ENCODE measurements at regions not wholly inside any gene's neighbourhood (a gene's known extent, or its start where the extent isn't known, plus 50 kb on each side); places are given as distances from the start of the nearest gene placed in this dataset.
A peak's percentile ranks its signal among the peaks of the same experiment; 100 is the strongest.

DNA sequence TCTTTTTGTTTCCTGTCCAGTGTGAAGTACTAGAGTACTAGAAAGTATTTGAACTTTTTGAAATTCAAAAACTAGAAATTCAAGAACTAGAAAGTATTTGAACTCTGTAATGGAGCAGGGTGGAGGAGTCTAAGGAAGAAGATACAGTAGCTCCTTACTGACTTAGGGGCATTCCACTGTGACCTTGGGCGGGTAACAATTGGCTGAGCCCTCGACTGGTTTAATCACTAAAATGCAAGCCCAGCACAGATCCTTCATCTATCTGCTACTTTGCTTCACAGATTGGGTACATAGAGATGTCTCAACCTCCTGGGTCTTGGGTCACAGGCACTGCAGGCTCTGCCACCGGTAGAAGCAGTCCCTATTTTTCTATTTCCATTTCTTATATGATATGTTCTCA, 462.1 kb upstream of the AGTR1 start:
- no peak overlapping the region for H3K4ac ChIP-seq (ENCODE audit: low read depth, low read length)
- H3K36me3 ChIP-seq (ENCODE audit: control insufficient read depth in 1 of 2, insufficient read depth in 2 of 2, low read length in 2 of 2) = no peaks in the 10 kb centered on the region
- no peak overlapping the region for H2AK5ac ChIP-seq (ENCODE audit: low read length)
- no peak overlapping the region for H3K4me2 ChIP-seq (ENCODE audit: low read length)
- H3K27ac ChIP-seq (ENCODE audit: low read depth, low read length) = no peak overlapping the region
- no peak overlapping the region for H3K14ac ChIP-seq (ENCODE audit: low read length)
- no peaks in the 10 kb centered on the region for H3K79me1 ChIP-seq (ENCODE audit: low read length)
- H2BK12ac ChIP-seq (ENCODE audit: low read length) = no peak overlapping the region
- no peaks in the 10 kb centered on the region for H3K9me3 ChIP-seq (ENCODE audit: insufficient read depth, low read depth, low read length)
- no peak overlapping the region for H3K9ac ChIP-seq (ENCODE audit: low read length)
- H3K23ac ChIP-seq (ENCODE audit: low read length) = no peak overlapping the region
- H3K4me3 ChIP-seq (ENCODE audit: low read depth, low read length) = no peak overlapping the region
- no peak overlapping the region for H2BK5ac ChIP-seq (ENCODE audit: low read depth, low read length, poor library complexity)
- no CpG with 5 or more reads among the region's 3 CpGs for WGBS (ENCODE audit: extremely low coverage, insufficient coverage, insufficient read length)
- H4K8ac ChIP-seq (ENCODE audit: low read depth, low read length) = no peak overlapping the region
- no peak overlapping the region for H2BK120ac ChIP-seq (ENCODE audit: insufficient read depth, low read length, poor library complexity)
- H3K27me3 ChIP-seq (ENCODE audit: insufficient read depth, low read length) = no peaks in the 10 kb centered on the region
- H3K18ac ChIP-seq (ENCODE audit: low read length) = no peak overlapping the region
- peak in 1 of 2 donors; percentile 53 for DNase-seq
- H2AFZ ChIP-seq (ENCODE audit: insufficient read depth, low read length, poor library complexity) = no peak overlapping the region
- no peak overlapping the region for H4K91ac ChIP-seq (ENCODE audit: low read depth, low read length)
- H3K4me1 ChIP-seq (ENCODE audit: control insufficient read depth in 1 of 2, insufficient read depth in 2 of 2, low read length in 2 of 2) = no peaks in the 10 kb centered on the region
- no peak overlapping the region for H4K12ac ChIP-seq (ENCODE audit: low read depth, low read length)
- no peaks in the 10 kb centered on the region for H3K79me2 ChIP-seq (ENCODE audit: control insufficient read depth, insufficient read depth, low read length, poor library complexity)

DNA sequence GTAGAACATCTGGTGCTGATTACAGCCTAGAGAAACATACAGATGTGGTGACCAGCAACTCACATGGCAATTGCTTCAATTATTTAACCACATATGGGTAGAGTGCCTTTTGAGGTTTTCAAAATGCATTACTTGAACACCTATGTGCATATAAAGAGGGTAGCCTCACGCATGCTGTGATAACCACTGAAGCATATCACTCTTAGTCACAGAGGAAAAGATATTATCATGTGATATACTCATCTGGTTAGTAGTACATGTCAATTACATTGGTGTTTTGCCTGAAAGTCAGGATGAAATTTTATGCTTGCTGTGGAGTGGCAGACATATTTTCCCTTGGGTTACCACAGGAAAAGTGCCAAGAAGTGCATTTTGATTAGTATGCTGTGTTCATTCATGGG, 459.3 kb upstream of the AGTR1 start:
- H3K23ac ChIP-seq (ENCODE audit: low read length) = no peak overlapping the region
- no peak overlapping the region for H3K14ac ChIP-seq (ENCODE audit: low read length)
- no peak overlapping the region for H2BK5ac ChIP-seq (ENCODE audit: low read depth, low read length, poor library complexity)
- no peak overlapping the region for H4K8ac ChIP-seq (ENCODE audit: low read depth, low read length)
- no peak overlapping the region for H3K27ac ChIP-seq (ENCODE audit: low read depth, low read length)
- no peaks in the 10 kb centered on the region for H3K4me1 ChIP-seq (ENCODE audit: control insufficient read depth in 1 of 2, insufficient read depth in 2 of 2, low read length in 2 of 2)
- H3K18ac ChIP-seq (ENCODE audit: low read length) = no peak overlapping the region
- WGBS (ENCODE audit: extremely low coverage, insufficient coverage, insufficient read length) = no CpG with 5 or more reads among the region's 1 CpG
- H3K27me3 ChIP-seq (ENCODE audit: insufficient read depth, low read length) = no peaks in the 10 kb centered on the region
- H4K12ac ChIP-seq (ENCODE audit: low read depth, low read length) = no peak overlapping the region
- no peaks in the 10 kb centered on the region for H3K79me2 ChIP-seq (ENCODE audit: control insufficient read depth, insufficient read depth, low read length, poor library complexity)
- H2AFZ ChIP-seq (ENCODE audit: insufficient read depth, low read length, poor library complexity) = no peak overlapping the region
- H4K91ac ChIP-seq (ENCODE audit: low read depth, low read length) = no peak overlapping the region
- no peaks in the 10 kb centered on the region for H3K79me1 ChIP-seq (ENCODE audit: low read length)
- no peak overlapping the region for H3K4me2 ChIP-seq (ENCODE audit: low read length)
- no peak overlapping the region for H2BK12ac ChIP-seq (ENCODE audit: low read length)
- no peak overlapping the region for H3K9ac ChIP-seq (ENCODE audit: low read length)
- no peaks in the 10 kb centered on the region for H3K36me3 ChIP-seq (ENCODE audit: control insufficient read depth in 1 of 2, insufficient read depth in 2 of 2, low read length in 2 of 2)
- no peak for DNase-seq
- H3K4me3 ChIP-seq (ENCODE audit: low read depth, low read length) = no peak overlapping the region
- no peak overlapping the region for H2BK120ac ChIP-seq (ENCODE audit: insufficient read depth, low read length, poor library complexity)
- H3K9me3 ChIP-seq (ENCODE audit: insufficient read depth, low read depth, low read length) = no peaks in the 10 kb centered on the region
- no peak overlapping the region for H3K4ac ChIP-seq (ENCODE audit: low read depth, low read length)
- H2AK5ac ChIP-seq (ENCODE audit: low read length) = no peak overlapping the region

DNA sequence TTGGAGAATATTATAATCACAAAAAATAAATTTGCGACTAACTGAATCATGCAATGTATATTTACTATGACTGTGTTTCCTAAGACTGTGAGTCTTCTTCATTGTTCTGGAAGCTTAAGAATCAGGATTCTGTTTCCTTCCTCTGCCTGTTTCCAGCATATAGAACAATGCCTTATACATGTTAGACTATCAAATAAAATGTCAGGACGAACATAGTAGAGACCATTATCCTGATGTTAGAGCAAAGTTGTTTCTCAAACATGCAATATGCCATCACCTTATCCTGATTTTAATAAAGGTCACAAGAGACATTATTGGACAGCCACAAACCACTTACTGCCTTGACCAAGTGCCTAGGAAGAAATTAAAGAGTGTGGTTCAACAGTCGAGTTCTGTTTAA, 457.4 kb upstream of the AGTR1 start:
- Histone ChIP-seq H2BK5ac (ENCODE audit: low read depth, low read length, poor library complexity) (no peak overlapping the region), H4K91ac (ENCODE audit: low read depth, low read length) (no peak overlapping the region)
- WGBS (ENCODE audit: extremely low coverage, insufficient coverage, insufficient read length) = no CpG with 5 or more reads among the region's 3 CpGs

DNA sequence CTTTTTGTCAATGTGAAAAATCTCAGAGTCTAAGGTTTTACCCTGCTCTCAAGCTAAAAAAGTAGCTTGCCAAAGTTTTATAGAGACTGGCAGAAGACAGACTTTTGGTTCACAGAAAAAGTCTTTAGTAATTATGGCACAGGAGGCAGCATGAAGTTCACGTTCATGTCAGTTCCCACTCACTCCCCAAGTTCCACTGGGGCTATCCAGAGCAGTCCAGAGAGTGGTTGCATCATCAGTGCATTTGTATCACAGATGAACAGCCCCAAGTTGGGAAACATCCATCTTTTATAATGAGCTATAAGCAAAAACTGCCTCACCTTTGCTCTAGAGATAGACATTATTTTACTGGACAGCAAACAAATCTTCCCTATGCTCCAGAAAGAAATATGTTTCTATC, 454.1 kb upstream of the AGTR1 start:
- Histone ChIP-seq H3K36me3 (ENCODE audit: control insufficient read depth in 1 of 2, insufficient read depth in 2 of 2, low read length in 2 of 2) (no peaks in the 10 kb centered on the region), H2BK120ac (ENCODE audit: insufficient read depth, low read length, poor library complexity) (no peak overlapping the region), H2AFZ (ENCODE audit: insufficient read depth, low read length, poor library complexity) (no peak overlapping the region), H3K79me2 (ENCODE audit: control insufficient read depth, insufficient read depth, low read length, poor library complexity) (no peaks in the 10 kb centered on the region), H3K4me3 (ENCODE audit: low read depth, low read length) (no peak overlapping the region), H2AK5ac (ENCODE audit: low read length) (no peak overlapping the region), H3K9me3 (ENCODE audit: insufficient read depth, low read depth, low read length) (no peaks in the 10 kb centered on the region), H3K79me1 (ENCODE audit: low read length) (no peaks in the 10 kb centered on the region), H3K4ac (ENCODE audit: low read depth, low read length) (no peak overlapping the region), H4K8ac (ENCODE audit: low read depth, low read length) (no peak overlapping the region), H3K27ac (ENCODE audit: low read depth, low read length) (no peak overlapping the region), H2BK5ac (ENCODE audit: low read depth, low read length, poor library complexity) (no peak overlapping the region), H3K14ac (ENCODE audit: low read length) (no peak overlapping the region), H4K91ac (ENCODE audit: low read depth, low read length) (no peak overlapping the region), H3K18ac (ENCODE audit: low read length) (no peak overlapping the region), H4K12ac (ENCODE audit: low read depth, low read length) (no peak overlapping the region), H3K4me1 (ENCODE audit: control insufficient read depth in 1 of 2, insufficient read depth in 2 of 2, low read length in 2 of 2) (no peaks in the 10 kb centered on the region), H2BK12ac (ENCODE audit: low read length) (no peak overlapping the region), H3K4me2 (ENCODE audit: low read length) (no peak overlapping the region), H3K9ac (ENCODE audit: low read length) (no peak overlapping the region), H3K27me3 (ENCODE audit: insufficient read depth, low read length) (no peaks in the 10 kb centered on the region), H3K23ac (ENCODE audit: low read length) (no peak overlapping the region)
- no peak for DNase-seq
- WGBS (ENCODE audit: extremely low coverage, insufficient coverage, insufficient read length) = no CpG with 5 or more reads among the region's 1 CpG

More for the DNA sequence above, 457.4 kb upstream of the AGTR1 start:
- H3K23ac ChIP-seq (ENCODE audit: low read length) = no peak overlapping the region
- no peak overlapping the region for H3K18ac ChIP-seq (ENCODE audit: low read length)
- H4K12ac ChIP-seq (ENCODE audit: low read depth, low read length) = no peak overlapping the region
- H3K4me2 ChIP-seq (ENCODE audit: low read length) = no peak overlapping the region
- no peak overlapping the region for H3K9ac ChIP-seq (ENCODE audit: low read length)
- H3K27ac ChIP-seq (ENCODE audit: low read depth, low read length) = no peak overlapping the region
- no peak for DNase-seq
- H3K9me3 ChIP-seq (ENCODE audit: insufficient read depth, low read depth, low read length) = no peaks in the 10 kb centered on the region
- H2AK5ac ChIP-seq (ENCODE audit: low read length) = no peak overlapping the region
- H3K4me1 ChIP-seq (ENCODE audit: control insufficient read depth in 1 of 2, insufficient read depth in 2 of 2, low read length in 2 of 2) = no peaks in the 10 kb centered on the region
- no peaks in the 10 kb centered on the region for H3K36me3 ChIP-seq (ENCODE audit: control insufficient read depth in 1 of 2, insufficient read depth in 2 of 2, low read length in 2 of 2)
- no peak overlapping the region for H2AFZ ChIP-seq (ENCODE audit: insufficient read depth, low read length, poor library complexity)
- H3K4ac ChIP-seq (ENCODE audit: low read depth, low read length) = no peak overlapping the region
- H3K27me3 ChIP-seq (ENCODE audit: insufficient read depth, low read length) = no peaks in the 10 kb centered on the region
- no peak overlapping the region for H2BK120ac ChIP-seq (ENCODE audit: insufficient read depth, low read length, poor library complexity)
- no peaks in the 10 kb centered on the region for H3K79me1 ChIP-seq (ENCODE audit: low read length)
- no peak overlapping the region for H3K4me3 ChIP-seq (ENCODE audit: low read depth, low read length)
- H3K14ac ChIP-seq (ENCODE audit: low read length) = no peak overlapping the region
- no peak overlapping the region for H2BK12ac ChIP-seq (ENCODE audit: low read length)
- H4K8ac ChIP-seq (ENCODE audit: low read depth, low read length) = no peak overlapping the region
- H3K79me2 ChIP-seq (ENCODE audit: control insufficient read depth, insufficient read depth, low read length, poor library complexity) = no peaks in the 10 kb centered on the region

Data from trophoblast cell (in vitro differentiated cells and primary cell).